Endodermal cell (in vitro differentiated cells): ENCODE measurements at regions not wholly inside any gene's neighbourhood (a gene's known extent, or its start where the extent isn't known, plus 50 kb on each side); places are given as distances from the start of the nearest gene placed in this dataset.

Experiments
- DNase-seq: peaks from one replicate; pipeline ENCODE4 v3.0.0-alpha.2; 2017
- H3K27ac ChIP-seq: 2 replicates; pipeline ENCODE4 v1.5.1; 2013; ENCODE audit warnings: mild to moderate bottlenecking, low read depth, low read length, moderate library complexity
- H3K27me3 ChIP-seq: 2 replicates; pipeline ENCODE4 v1.6.1; 2013; ENCODE audit warnings: mild to moderate bottlenecking, low read length, moderate library complexity; ENCODE audit not compliant: insufficient read depth, control insufficient read depth, poor library complexity, severe bottlenecking
- H3K36me3 ChIP-seq: 2 replicates; pipeline ENCODE4 v1.7.0; 2013; ENCODE audit warnings: mild to moderate bottlenecking, low read length, moderate library complexity; ENCODE audit not compliant: control insufficient read depth, insufficient read depth
- H3K4me1 ChIP-seq: one replicate; pipeline ENCODE4 v1.7.0; 2013; ENCODE audit warnings: low read length; ENCODE audit not compliant: control insufficient read depth, insufficient read depth
- H3K4me3 ChIP-seq: 2 replicates; pipeline ENCODE4 v1.5.1; 2013; ENCODE audit warnings: mild to moderate bottlenecking, low read length, moderate library complexity
- H3K9ac ChIP-seq: 2 replicates; pipeline ENCODE4 v1.6.1; 2013; ENCODE audit warnings: mild to moderate bottlenecking, low read length, moderate library complexity; ENCODE audit not compliant: poor library complexity, severe bottlenecking; ENCODE audit errors: extremely low read depth
- H3K9me3 ChIP-seq: 2 replicates; pipeline ENCODE4 v1.6.1; 2013; ENCODE audit warnings: mild to moderate bottlenecking, low read length, moderate library complexity; ENCODE audit not compliant: control insufficient read depth
- H3K27ac Mint-ChIP-seq: 2 replicates; pipeline ENCODE4 v1.8.0; 2020; ENCODE audit warnings: mixed read lengths
- H3K27me3 Mint-ChIP-seq: 2 replicates; pipeline ENCODE4 v1.8.0; 2021; ENCODE audit warnings: mild to moderate bottlenecking, mixed read lengths; ENCODE audit not compliant: insufficient read depth
- H3K36me3 Mint-ChIP-seq: 2 replicates; pipeline ENCODE4 v1.8.0; 2020; ENCODE audit warnings: low read depth, mixed read lengths
- H3K4me1 Mint-ChIP-seq: 2 replicates; pipeline ENCODE4 v1.8.0; 2020; ENCODE audit warnings: mixed read lengths
- H3K4me3 Mint-ChIP-seq: 2 replicates; pipeline ENCODE4 v1.8.0; 2020; ENCODE audit warnings: mild to moderate bottlenecking, moderate library complexity, mixed read lengths
- H3K9me3 Mint-ChIP-seq: 2 replicates; pipeline ENCODE4 v1.8.0; 2020; ENCODE audit warnings: mild to moderate bottlenecking, mixed read lengths
- CTCF ChIP-seq: fragments of 200-600 bp; sonication (generic); conservative IDR thresholded peaks from 2 replicates; pipeline ENCODE4 v1.5.0; 2021; ENCODE audit warnings: antibody characterized with exemption, mild to moderate bottlenecking
- WGBS, 2 experiments: methylation state at CpG; one replicate each; pipeline versions ENCODE4 v1.1.5 to v1.1.7; 2013; ENCODE audit warnings: missing lambda C conversion rate in 2 of 2, mixed read lengths in 1 of 2; ENCODE audit not compliant: insufficient coverage in 1 of 2, insufficient read length in 1 of 2; 5-methylcytosine and 5-hydroxymethylcytosine counted together

GRCh38 chr10:125332548-125333208, 172.3 kb upstream of the CTBP2 start:
- DNase-seq, result no peak
- Mint-ChIP-seq H3K9me3 (no peaks in the 10 kb centered on the region), H3K36me3 (no peaks in the 10 kb centered on the region), H3K27me3 (peaks cover 21% of the 10 kb centered on the region), H3K27ac (no peak overlapping the region), H3K4me1 (no peaks in the 10 kb centered on the region), H3K4me3 (no peak overlapping the region)
- Histone ChIP-seq H3K9ac (no peak overlapping the region), H3K4me1 (no peaks in the 10 kb centered on the region), H3K9me3 (no peaks in the 10 kb centered on the region), H3K36me3 (no peaks in the 10 kb centered on the region), H3K27ac (no peak overlapping the region), H3K27me3 (no peaks in the 10 kb centered on the region), H3K4me3 (no peak overlapping the region)
- no peak for TF ChIP-seq CTCF
- WGBS, 2 experiments, result 83 to 90% methylated on average over 1 to 6 of the region's 6 CpGs

GRCh38 chr10:125331056-125331455, 170.7 kb upstream of the CTBP2 start:
- H3K9me3 Mint-ChIP-seq, result no peaks in the 10 kb centered on the region
- no peaks in the 10 kb centered on the region for H3K4me1 Mint-ChIP-seq
- peaks cover 26% of the 10 kb centered on the region for H3K27me3 Mint-ChIP-seq
- Histone ChIP-seq H3K36me3 (no peaks in the 10 kb centered on the region), H3K4me1 (no peaks in the 10 kb centered on the region), H3K9ac (no peak overlapping the region), H3K27ac (no peak overlapping the region), H3K9me3 (no peaks in the 10 kb centered on the region), H3K27me3 (no peaks in the 10 kb centered on the region), H3K4me3 (no peak overlapping the region)
- no peaks in the 10 kb centered on the region for H3K36me3 Mint-ChIP-seq
- 92 to 100% methylated on average over 1 to 7 of the region's 7 CpGs for WGBS, 2 experiments
- no peak overlapping the region for H3K4me3 Mint-ChIP-seq
- no peak overlapping the region for H3K27ac Mint-ChIP-seq
- TF ChIP-seq CTCF, result no peak
- no peak for DNase-seq

GRCh38 chr10:125329056-125329455, 168.7 kb upstream of the CTBP2 start:
- no peaks in the 10 kb centered on the region for H3K9me3 Mint-ChIP-seq
- no peak overlapping the region for H3K9ac ChIP-seq
- no peak overlapping the region for H3K4me3 Mint-ChIP-seq
- WGBS, 2 experiments, result 85 to 88% methylated on average over 6 of the region's 6 CpGs
- no peak overlapping the region for H3K27ac Mint-ChIP-seq
- no peaks in the 10 kb centered on the region for H3K4me1 Mint-ChIP-seq
- H3K9me3 ChIP-seq, result no peaks in the 10 kb centered on the region
- H3K27me3 ChIP-seq, result no peaks in the 10 kb centered on the region
- DNase-seq, result no peak
- no peak overlapping the region for H3K27ac ChIP-seq
- no peak overlapping the region for H3K4me3 ChIP-seq
- H3K36me3 ChIP-seq, result no peaks in the 10 kb centered on the region
- H3K36me3 Mint-ChIP-seq, result no peaks in the 10 kb centered on the region
- H3K4me1 ChIP-seq, result no peaks in the 10 kb centered on the region
- no peak for TF ChIP-seq CTCF
- H3K27me3 Mint-ChIP-seq, result peaks cover 24% of the 10 kb centered on the region
